ENCODE measurements at regions not wholly inside any gene's neighbourhood (a gene's known extent, or its start where the extent isn't known, plus 50 kb on each side); places are given as distances from the start of the nearest gene placed in this dataset.

- TF ChIP-seq CTCF (conservative IDR thresholded peaks at IDR 0.05 in 1 of 2, IDR thresholded peaks at IDR 0.05 in 1 of 2; ENCODE audit: extremely low read depth in 1 of 2, insufficient read depth in 1 of 2, low read depth in 1 of 2, low read length in 2 of 2) (no peak), EZH2 (IDR thresholded peaks at IDR 0.05; ENCODE audit: borderline replicate concordance, low read length) (no peak)
These were observed 261.5 kb upstream of the ADGRL3 start for GRCh38 chr4:60938621-60939020.

Measured in mammary epithelial cell (primary cell).